Endothelial cell (in vitro differentiated cells): ENCODE measurements at regions not wholly inside any gene's neighbourhood (a gene's known extent, or its start where the extent isn't known, plus 50 kb on each side); places are given as distances from the start of the nearest gene placed in this dataset.

Experiments used
- DNase-seq: peaks from one replicate; pipeline ENCODE4 v3.0.0; 2021; ENCODE audit warnings: low spot score
- H3K27ac Mint-ChIP-seq: one replicate; pipeline ENCODE4 v1.8.0; 2021; ENCODE audit warnings: mixed read lengths, inconsistent platforms; ENCODE audit not compliant: unreplicated experiment
- H3K27me3 Mint-ChIP-seq: one replicate; pipeline ENCODE4 v1.8.0; 2021; ENCODE audit warnings: mild to moderate bottlenecking, moderate library complexity, mixed read lengths, inconsistent platforms; ENCODE audit not compliant: unreplicated experiment
- H3K36me3 Mint-ChIP-seq: one replicate; pipeline ENCODE4 v1.8.0; 2021; ENCODE audit warnings: mild to moderate bottlenecking, low read depth, mixed read lengths, inconsistent platforms; ENCODE audit not compliant: unreplicated experiment
- H3K4me1 Mint-ChIP-seq: one replicate; pipeline ENCODE4 v1.8.0; 2021; ENCODE audit warnings: mild to moderate bottlenecking, mixed read lengths, inconsistent platforms; ENCODE audit not compliant: unreplicated experiment
- H3K4me3 Mint-ChIP-seq: one replicate; pipeline ENCODE4 v1.8.0; 2021; ENCODE audit warnings: mild to moderate bottlenecking, mixed read lengths, inconsistent platforms; ENCODE audit not compliant: unreplicated experiment
- H3K9me3 Mint-ChIP-seq: one replicate; pipeline ENCODE4 v1.8.0; 2021; ENCODE audit warnings: mixed read lengths, inconsistent platforms; ENCODE audit not compliant: unreplicated experiment
- CTCF ChIP-seq: fragments of 200-600 bp; sonication (generic); IDR thresholded peaks from one replicate; pipeline ENCODE4 v1.5.0; 2021; ENCODE audit warnings: antibody characterized with exemption; ENCODE audit not compliant: unreplicated experiment

DNA sequence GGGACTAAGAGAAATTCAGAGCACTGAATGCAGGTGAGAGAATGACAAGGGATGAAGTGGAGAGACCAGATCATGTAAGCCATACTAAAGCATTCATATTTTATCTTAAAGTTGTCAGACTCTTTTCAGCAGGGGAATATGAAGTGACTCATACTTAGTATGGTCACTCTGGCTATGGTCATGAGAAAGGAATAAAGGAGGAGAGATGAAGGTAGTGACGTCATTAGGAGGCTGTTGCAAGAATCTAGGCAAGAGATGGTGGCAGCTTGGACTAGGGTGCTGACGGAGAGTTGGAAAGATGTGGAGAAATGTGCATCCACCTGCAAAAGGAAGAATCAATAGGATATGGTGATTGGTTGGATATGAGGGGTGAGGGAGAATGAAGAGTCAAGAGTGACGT lies 203.2 kb upstream of the ACVR2A start:
- no peak overlapping the region for H3K4me3 Mint-ChIP-seq
- H3K36me3 Mint-ChIP-seq = no peaks in the 10 kb centered on the region
- DNase-seq = no peak
- no peaks in the 10 kb centered on the region for H3K9me3 Mint-ChIP-seq
- no peaks in the 10 kb centered on the region for H3K4me1 Mint-ChIP-seq
- no peak for TF ChIP-seq CTCF
- H3K27ac Mint-ChIP-seq = no peak overlapping the region
- H3K27me3 Mint-ChIP-seq = peaks cover 1% of the 10 kb centered on the region

DNA sequence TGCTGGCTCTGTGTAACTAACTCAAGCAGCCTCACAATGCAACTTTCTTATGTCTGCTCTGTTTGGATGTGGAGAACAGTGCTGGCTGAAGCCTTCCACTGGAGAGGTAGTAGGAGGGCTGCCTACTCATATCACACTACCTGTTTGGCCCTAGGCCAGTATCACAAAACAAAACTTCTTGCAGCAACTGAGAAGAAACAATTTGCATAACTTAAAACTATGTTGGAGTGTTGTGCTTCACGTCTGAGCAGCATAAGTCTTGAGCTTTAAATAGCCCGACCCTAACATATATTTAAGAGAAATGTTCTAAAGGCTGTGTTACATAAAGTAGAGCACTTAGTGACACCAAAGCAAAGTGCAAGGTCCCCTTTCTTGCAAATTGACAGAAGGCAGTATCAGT lies 204.9 kb upstream of the ACVR2A start:
- Mint-ChIP-seq H3K4me3 (no peak overlapping the region), H3K27me3 (peaks cover 1% of the 10 kb centered on the region), H3K36me3 (no peaks in the 10 kb centered on the region), H3K27ac (no peak overlapping the region), H3K9me3 (no peaks in the 10 kb centered on the region), H3K4me1 (no peaks in the 10 kb centered on the region)
- DNase-seq = no peak
- TF ChIP-seq CTCF = no peak

DNA sequence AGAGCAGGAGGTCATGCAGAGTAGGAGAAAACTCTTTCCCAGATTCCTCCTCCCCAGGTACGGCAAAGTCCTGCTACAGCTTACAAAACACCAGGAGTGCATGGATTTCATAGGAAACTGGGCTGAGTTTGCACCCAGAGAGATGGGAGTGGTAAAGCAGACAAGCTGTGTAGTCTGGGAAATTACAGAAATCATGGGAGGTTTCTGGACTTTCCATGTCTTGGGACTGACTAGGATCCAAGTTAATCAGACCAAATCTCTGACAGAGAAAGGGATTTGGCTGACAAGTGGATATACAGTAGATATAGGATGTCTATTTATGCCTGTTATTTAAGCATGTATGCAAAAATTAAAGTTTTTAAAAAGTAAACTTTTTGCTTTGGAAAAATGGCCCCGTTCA lies 205.4 kb upstream of the ACVR2A start:
- Mint-ChIP-seq H3K9me3 (no peaks in the 10 kb centered on the region), H3K36me3 (no peaks in the 10 kb centered on the region), H3K27ac (no peak overlapping the region), H3K4me1 (no peaks in the 10 kb centered on the region), H3K4me3 (no peak overlapping the region), H3K27me3 (no peaks in the 10 kb centered on the region)
- DNase-seq = no peak
- no peak for TF ChIP-seq CTCF

DNA sequence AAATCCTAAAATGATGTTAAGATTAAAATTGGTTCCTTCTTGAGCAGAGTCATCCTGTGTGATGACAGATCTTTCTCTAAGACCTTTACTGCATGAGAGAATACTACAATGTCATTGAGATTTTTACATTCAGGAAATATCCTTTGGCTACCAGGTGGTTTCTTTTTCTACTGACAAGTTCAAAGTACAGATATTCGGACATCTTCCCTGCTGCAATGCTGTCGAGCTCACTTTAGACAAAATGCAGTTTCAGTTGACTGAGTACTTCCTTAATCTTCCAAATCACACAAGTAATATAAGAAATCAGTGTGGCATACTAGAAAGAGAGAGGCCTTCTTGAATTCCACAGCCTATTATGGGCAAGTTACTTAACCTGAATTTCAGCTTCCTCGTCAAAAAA lies 207.9 kb upstream of the ACVR2A start:
- no peak for TF ChIP-seq CTCF
- Mint-ChIP-seq H3K36me3 (no peaks in the 10 kb centered on the region), H3K27me3 (no peaks in the 10 kb centered on the region), H3K27ac (no peak overlapping the region), H3K9me3 (no peaks in the 10 kb centered on the region), H3K4me1 (no peaks in the 10 kb centered on the region), H3K4me3 (no peak overlapping the region)
- no peak for DNase-seq

GRCh38 chr2:147636238-147636882 lies 208.5 kb upstream of the ACVR2A start:
- Mint-ChIP-seq H3K27ac (no peak overlapping the region), H3K36me3 (no peaks in the 10 kb centered on the region), H3K9me3 (no peaks in the 10 kb centered on the region), H3K4me1 (peaks cover under 1% of the 10 kb centered on the region), H3K4me3 (no peak overlapping the region), H3K27me3 (no peaks in the 10 kb centered on the region)
- DNase-seq = no peak
- TF ChIP-seq CTCF = no peak
